HUES64 (cell line): ENCODE measurements at regions not wholly inside any gene's neighbourhood (a gene's known extent, or its start where the extent isn't known, plus 50 kb on each side); places are given as distances from the start of the nearest gene placed in this dataset.
A peak's percentile ranks its signal among the peaks of the same experiment; 100 is the strongest.

Experiments used
- H3K27ac ChIP-seq: 2 replicates; pipeline ENCODE4 v1.7.0; 2013; ENCODE audit warnings: low read depth, low read length, inconsistent platforms
- H3K27me3 ChIP-seq: 2 replicates; pipeline ENCODE4 v1.6.1; 2013; ENCODE audit warnings: mild to moderate bottlenecking, low read length; ENCODE audit not compliant: insufficient read depth
- H3K36me3 ChIP-seq: 2 replicates; pipeline ENCODE4 v1.6.1; 2013; ENCODE audit warnings: mild to moderate bottlenecking, low read length; ENCODE audit not compliant: insufficient read depth
- H3K4me1 ChIP-seq: 2 replicates; pipeline ENCODE4 v1.6.1; 2013; ENCODE audit warnings: mild to moderate bottlenecking, low read length, moderate library complexity; ENCODE audit not compliant: insufficient read depth
- H3K4me3 ChIP-seq: 2 replicates; pipeline ENCODE4 v1.5.1; 2013; ENCODE audit warnings: mild to moderate bottlenecking, low read length, moderate library complexity
- H3K9ac ChIP-seq: 2 replicates; pipeline ENCODE4 v1.6.1; 2013; ENCODE audit warnings: mild to moderate bottlenecking, low read depth, low read length
- H3K9me3 ChIP-seq: 2 replicates; pipeline ENCODE4 v1.6.1; 2013; ENCODE audit warnings: low read depth, low read length; ENCODE audit not compliant: insufficient read depth
- WGBS: fragments of 150-250, 120-280 bp; methylation state at CpG from one replicate; pipeline ENCODE4 v1.1.7; 2013; ENCODE audit warnings: missing lambda C conversion rate; 5-methylcytosine and 5-hydroxymethylcytosine counted together

DNA sequence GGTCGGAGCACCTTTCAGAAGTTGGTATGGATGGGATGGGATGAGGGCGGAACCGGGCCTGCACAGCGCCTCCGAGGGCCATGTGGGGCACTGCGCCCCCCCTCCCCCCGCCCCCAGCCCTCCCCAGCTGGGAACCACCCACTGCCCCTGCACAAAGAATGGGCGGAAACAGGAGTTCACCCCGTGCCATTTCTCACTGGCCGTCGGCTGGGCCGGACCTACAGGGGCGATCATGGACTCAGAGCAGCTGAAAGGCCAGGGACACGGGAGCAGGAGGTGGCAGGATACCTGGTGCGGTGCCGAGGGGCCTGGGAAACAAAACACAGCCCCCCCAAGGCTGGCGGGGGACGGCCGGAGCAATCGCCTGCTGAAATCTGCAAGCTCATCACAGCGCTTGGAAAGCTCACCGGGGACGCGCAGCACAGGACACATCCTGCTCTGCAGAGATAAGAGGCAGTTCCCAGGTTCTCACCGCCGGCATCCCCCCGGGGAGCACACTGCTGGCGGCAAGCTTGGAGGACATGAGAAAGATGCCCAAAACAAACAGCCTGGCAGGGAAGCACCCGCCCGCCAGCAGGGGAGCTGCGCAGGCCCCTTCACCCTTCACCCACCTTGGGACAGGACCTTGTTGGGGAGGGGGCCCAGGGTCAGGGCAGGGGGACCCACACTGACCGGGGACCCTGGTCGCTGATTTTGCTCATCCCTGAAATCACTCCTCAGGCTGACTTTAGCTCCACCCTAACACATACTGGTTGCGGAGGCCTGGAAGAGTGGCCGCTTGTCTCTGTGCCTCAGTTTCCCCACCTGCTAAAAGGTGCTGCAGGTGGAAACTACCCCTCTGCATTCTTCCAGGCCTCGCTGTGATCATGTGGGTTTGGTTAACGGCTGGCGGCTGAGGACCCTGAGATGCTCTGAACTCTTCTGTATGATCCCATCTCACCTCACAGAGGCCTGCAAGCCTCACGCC is 263.9 kb downstream of the C16orf95 start:
- no peaks in the 10 kb centered on the region for H3K4me1 ChIP-seq
- 0 out of 2 replicates have a peak overlapping the region, but pooled peaks have one; percentile 41 for H3K27ac ChIP-seq
- peaks cover 11% of the 10 kb centered on the region for H3K9me3 ChIP-seq
- WGBS: 35% methylated on average over 35 of the region's 39 CpGs
- peak overlapping the region; percentile 49 for H3K4me3 ChIP-seq
- H3K9ac ChIP-seq: peak overlapping the region; percentile 79
- no peaks in the 10 kb centered on the region for H3K36me3 ChIP-seq
- peaks cover 3% of the 10 kb centered on the region; the same call in 1 of the 2 replicates for H3K27me3 ChIP-seq

- WGBS: 96% methylated on average over 5 of the region's 5 CpGs
- peaks cover 3% of the 10 kb centered on the region; the same call in 1 of the 2 replicates for H3K27me3 ChIP-seq
Observed at GRCh38 chr16:87054154-87054553, 263.0 kb downstream of the C16orf95 start.

DNA sequence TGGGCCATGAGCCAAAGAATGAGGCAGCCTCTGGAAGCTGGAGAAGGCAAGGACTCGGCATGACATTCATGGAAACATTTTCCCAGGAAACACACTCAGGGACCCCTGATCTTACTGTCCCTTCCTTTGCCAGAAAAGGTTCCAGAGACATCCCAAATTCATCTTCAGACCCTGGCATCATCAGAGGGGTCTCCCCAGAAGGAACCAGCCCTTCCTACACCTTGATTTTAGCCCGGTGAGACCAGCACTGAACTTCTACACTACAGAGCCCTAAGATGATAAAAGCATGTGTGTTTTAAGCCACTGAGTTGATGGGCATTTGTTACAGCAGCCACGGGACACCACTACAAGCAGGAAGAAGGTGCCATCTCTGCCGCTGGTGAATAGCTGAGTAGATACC is 262.3 kb downstream of the C16orf95 start:
- H3K9ac ChIP-seq: no peak overlapping the region
- no peaks in the 10 kb centered on the region for H3K4me1 ChIP-seq
- peaks cover 3% of the 10 kb centered on the region; the same call in 1 of the 2 replicates for H3K27me3 ChIP-seq
- peaks cover 11% of the 10 kb centered on the region for H3K9me3 ChIP-seq
- no peak overlapping the region for H3K27ac ChIP-seq
- H3K4me3 ChIP-seq: no peak overlapping the region
- H3K36me3 ChIP-seq: no peaks in the 10 kb centered on the region
- WGBS: 95% methylated on average over 4 of the region's 4 CpGs

More at GRCh38 chr16:87054154-87054553, 263.0 kb downstream of the C16orf95 start:
- Histone ChIP-seq H3K9me3 (peaks cover 11% of the 10 kb centered on the region), H3K27ac (no peak overlapping the region), H3K4me3 (no peak overlapping the region), H3K4me1 (no peaks in the 10 kb centered on the region), H3K36me3 (no peaks in the 10 kb centered on the region), H3K9ac (no peak overlapping the region)

DNA sequence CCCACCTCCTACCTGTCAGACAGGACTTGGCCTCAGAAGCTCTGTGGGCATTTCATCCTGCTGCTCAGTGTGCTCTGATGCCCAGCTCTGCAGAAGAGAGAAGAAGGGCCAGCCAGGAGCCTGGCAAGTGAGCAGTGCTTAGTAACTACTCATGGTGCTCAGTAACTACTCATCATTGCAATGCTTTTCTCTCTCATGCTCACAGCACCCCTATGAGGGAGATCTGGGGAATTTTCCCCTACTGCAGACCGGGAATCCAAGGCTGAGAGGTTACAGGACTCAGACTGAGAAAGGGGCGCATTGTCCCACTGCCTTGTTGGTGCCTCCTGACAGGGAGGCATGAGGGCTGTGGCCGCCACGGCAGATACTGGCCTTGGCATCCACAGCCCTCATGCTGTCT is 261.1 kb downstream of the C16orf95 start:
- Histone ChIP-seq H3K4me1 (no peaks in the 10 kb centered on the region), H3K36me3 (no peaks in the 10 kb centered on the region), H3K27me3 (peaks cover 3% of the 10 kb centered on the region; the same call in 1 of the 2 replicates), H3K9me3 (peaks cover 11% of the 10 kb centered on the region), H3K4me3 (no peak overlapping the region), H3K27ac (no peak overlapping the region), H3K9ac (no peak overlapping the region)
- WGBS: 82% methylated on average over 4 of the region's 4 CpGs

DNA sequence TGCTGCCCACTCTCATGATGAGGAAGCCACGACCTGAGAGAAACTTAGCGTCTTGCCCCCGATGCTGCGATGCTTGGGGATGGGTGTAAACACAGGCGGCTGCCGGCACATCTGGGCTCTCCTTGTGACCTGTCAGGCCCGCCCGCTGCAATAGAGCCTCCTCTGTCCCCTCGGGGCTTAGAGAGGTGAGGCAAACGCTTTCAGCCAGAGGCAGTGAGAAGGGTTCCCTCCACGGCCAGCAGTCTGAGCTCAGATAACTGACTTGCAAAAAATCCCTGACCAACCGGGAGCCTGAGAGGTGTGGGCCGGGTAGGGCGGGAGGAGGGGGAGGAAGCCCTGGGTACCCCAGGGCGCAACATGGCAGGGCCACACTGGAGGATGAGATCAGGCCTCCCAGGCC is 260.6 kb downstream of the C16orf95 start:
- Histone ChIP-seq H3K9me3 (peaks cover 11% of the 10 kb centered on the region), H3K9ac (no peak overlapping the region), H3K4me3 (no peak overlapping the region), H3K36me3 (no peaks in the 10 kb centered on the region), H3K27ac (no peak overlapping the region), H3K4me1 (no peaks in the 10 kb centered on the region), H3K27me3 (peaks cover 3% of the 10 kb centered on the region; the same call in 1 of the 2 replicates)
- 75% methylated on average over 15 of the region's 15 CpGs for WGBS

DNA sequence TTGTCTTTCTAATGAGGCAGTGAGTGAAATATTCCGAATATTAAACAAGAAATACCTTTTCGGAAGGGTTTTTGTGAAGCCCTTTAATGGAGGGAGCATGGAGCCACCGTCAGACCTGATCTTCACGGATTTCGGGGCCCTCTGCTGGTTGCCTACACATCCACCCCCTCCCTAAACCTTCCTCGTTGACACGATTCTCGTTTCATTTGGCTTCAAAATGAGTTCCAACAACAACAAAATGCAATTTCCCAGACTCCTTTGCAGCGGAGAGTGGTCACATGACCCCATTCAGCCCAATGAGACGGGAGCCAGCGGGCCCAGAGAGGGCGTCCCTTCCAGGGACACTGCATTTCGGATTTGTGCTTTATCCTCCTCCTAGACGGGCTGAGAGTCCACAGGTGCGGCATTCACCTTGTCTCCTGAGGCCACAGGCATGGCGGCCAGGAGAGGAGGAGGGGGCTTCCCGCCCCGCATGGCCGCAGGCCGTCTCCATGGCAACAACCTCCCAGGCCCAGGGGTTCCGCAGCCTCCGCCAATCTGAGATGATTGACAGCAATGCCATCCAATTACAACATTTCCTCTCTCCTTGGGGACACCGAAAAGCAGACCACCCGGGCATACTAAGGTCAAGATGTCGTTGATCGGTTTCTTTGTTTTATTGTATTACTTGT is 259.8 kb downstream of the C16orf95 start:
- Histone ChIP-seq H3K4me3 (no peak overlapping the region), H3K9ac (no peak overlapping the region)

DNA sequence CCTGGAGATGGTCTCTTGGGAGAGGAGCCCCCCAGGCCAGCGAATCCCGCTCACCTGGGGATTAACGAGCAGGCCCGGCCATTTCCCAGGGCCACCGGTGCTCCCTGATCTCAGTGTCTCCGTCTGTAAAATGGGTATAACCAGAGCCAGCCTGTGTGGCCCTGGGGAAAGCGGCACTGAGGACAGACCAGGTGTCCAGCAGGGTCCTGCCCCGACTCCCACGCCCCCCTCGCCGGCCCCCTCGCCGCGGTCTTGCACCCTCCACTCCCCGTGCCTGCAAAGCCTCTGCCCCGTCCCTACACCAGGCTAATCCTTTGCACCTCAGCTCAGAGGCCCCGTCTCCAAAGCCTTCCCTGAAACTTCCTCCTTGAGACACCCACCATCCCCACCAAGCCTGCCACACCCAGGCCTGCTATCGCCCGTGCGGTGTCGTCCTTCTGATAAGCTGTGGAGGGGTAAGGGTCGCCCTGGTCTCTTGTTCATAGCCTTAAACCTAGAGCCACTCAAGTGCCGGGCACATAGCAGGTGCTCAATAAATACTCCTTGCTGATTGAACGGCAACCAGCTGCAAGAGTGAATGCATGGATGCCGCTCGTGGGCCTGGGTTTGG is 259.1 kb downstream of the C16orf95 start:
- WGBS: 95% methylated on average over 26 of the region's 26 CpGs

More for the DNA sequence above, 259.8 kb downstream of the C16orf95 start:
- Histone ChIP-seq H3K9me3 (peaks cover 11% of the 10 kb centered on the region), H3K4me1 (peaks cover 2% of the 10 kb centered on the region; the same call in 1 of the 2 replicates), H3K27ac (no peak overlapping the region), H3K36me3 (no peaks in the 10 kb centered on the region), H3K27me3 (peaks cover 3% of the 10 kb centered on the region)
- WGBS: 91% methylated on average over 24 of the region's 26 CpGs

DNA sequence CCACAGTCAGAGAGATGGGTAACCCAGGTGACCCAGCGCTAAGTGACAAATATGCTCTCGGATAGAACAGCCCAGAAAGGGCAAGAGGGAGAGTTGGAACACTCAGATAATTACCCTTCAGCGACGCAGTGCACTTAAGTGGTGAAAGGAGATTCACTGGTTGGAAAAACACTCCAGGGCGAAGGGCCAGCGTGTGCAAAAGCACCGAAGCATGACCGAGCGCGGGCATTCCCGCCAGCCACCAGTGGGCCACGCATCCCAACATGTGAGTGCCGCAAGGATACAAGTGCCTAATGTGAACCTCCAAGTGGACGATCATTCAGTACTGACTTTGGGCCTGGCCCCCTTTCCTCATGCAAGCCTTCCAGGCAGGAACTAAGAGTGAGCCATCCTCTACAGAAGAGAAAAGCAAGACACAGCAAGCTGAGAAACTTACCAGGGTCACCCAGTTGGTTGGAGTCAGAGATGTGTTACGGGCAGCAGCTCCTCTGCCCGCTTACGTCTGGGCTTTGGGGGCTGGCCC is 258.4 kb downstream of the C16orf95 start:
- H3K9ac ChIP-seq: no peak overlapping the region
- H3K27me3 ChIP-seq: peaks cover 3% of the 10 kb centered on the region
- 94% methylated on average over 17 of the region's 17 CpGs for WGBS
- H3K4me1 ChIP-seq: peaks cover 5% of the 10 kb centered on the region; the same call in 1 of the 2 replicates
- no peak overlapping the region for H3K27ac ChIP-seq
- peaks cover 11% of the 10 kb centered on the region for H3K9me3 ChIP-seq
- no peak overlapping the region for H3K4me3 ChIP-seq
- no peaks in the 10 kb centered on the region for H3K36me3 ChIP-seq

More for the DNA sequence above, 259.1 kb downstream of the C16orf95 start:
- peaks cover 5% of the 10 kb centered on the region; the same call in 1 of the 2 replicates for H3K4me1 ChIP-seq
- H3K4me3 ChIP-seq: no peak overlapping the region
- peaks cover 11% of the 10 kb centered on the region for H3K9me3 ChIP-seq
- no peak overlapping the region for H3K9ac ChIP-seq
- H3K27ac ChIP-seq: no peak overlapping the region
- no peaks in the 10 kb centered on the region for H3K36me3 ChIP-seq
- peaks cover 3% of the 10 kb centered on the region for H3K27me3 ChIP-seq

GRCh38 chr16:87060034-87060986 is 256.9 kb downstream of the C16orf95 start:
- no peak overlapping the region for H3K4me3 ChIP-seq
- no peaks in the 10 kb centered on the region; the same call in 1 of the 2 replicates for H3K27me3 ChIP-seq
- no peaks in the 10 kb centered on the region for H3K36me3 ChIP-seq
- no peaks in the 10 kb centered on the region for H3K9me3 ChIP-seq
- H3K4me1 ChIP-seq: peaks cover 14% of the 10 kb centered on the region
- no peak overlapping the region for H3K27ac ChIP-seq
- H3K9ac ChIP-seq: no peak overlapping the region
- WGBS: 66% methylated on average over 14 of the region's 16 CpGs
